Adrenal gland (tissue), 9 donors: ENCODE measurements at regions not wholly inside any gene's neighbourhood (a gene's known extent, or its start where the extent isn't known, plus 50 kb on each side); places are given as distances from the start of the nearest gene placed in this dataset.

Experiments
- DNase-seq, 7 donors: peaks; one replicate each; pipeline ENCODE4 v3.0.0-alpha.2; 2019 to 2020
- H3K27ac ChIP-seq, 5 donors: fragments of 200-600 bp; sonication (generic) in 4 of 5; 1 replicate in 3 of 5; 2 replicates in 2 of 5; pipeline versions ENCODE4 v1.5.1 to v1.8.0; 2016 to 2020; ENCODE audit warnings: mild to moderate bottlenecking in 1 of 5
- H3K27me3 ChIP-seq: fragments of 200-600 bp; 2 replicates; pipeline ENCODE4 v1.8.0; 2021
- H3K36me3 ChIP-seq, 2 donors: fragments of 200-600 bp; replicated peaks in 1 of 2; 1 replicate in 1 of 2; 2 replicates in 1 of 2; pipeline versions ENCODE4 v1.5.1 to v1.8.0; 2018 to 2022
- H3K4me1 ChIP-seq, 2 donors: fragments of 200-600 bp; replicated peaks in 1 of 2; 1 replicate in 1 of 2; 2 replicates in 1 of 2; pipeline versions ENCODE4 v1.5.1 to v1.8.0; 2018 to 2021
- H3K4me3 ChIP-seq, 4 donors: fragments of 200-600 bp; sonication (generic) in 3 of 4; one replicate each; pipeline ENCODE4 v1.5.1; 2016 to 2018
- H3K9me3 ChIP-seq, 3 donors: fragments of 200-600 bp; sonication (generic) in 1 of 3; replicated peaks in 1 of 3; 1 replicate in 2 of 3; 2 replicates in 1 of 3; pipeline versions ENCODE4 v1.5.1 to v1.8.0; 2016 to 2021
- POLR2A ChIP-seq, 2 donors: fragments of 450-650 bp; IDR thresholded peaks; one replicate each; pipeline ENCODE4 v1.6.1; 2017; ENCODE audit warnings: antibody characterized with exemption in 2 of 2, mild to moderate bottlenecking in 2 of 2, moderate library complexity in 1 of 2
- WGBS, 4 donors: extraction: QIAGEN DNeasy Blood & Tissue Kit in 2 of 4; methylation state at CpG; one replicate each; pipeline versions ENCODE4 v1.1.5 to v1.1.7; 2013 to 2017; 5-methylcytosine and 5-hydroxymethylcytosine counted together
- intact Hi-C, 2 donors: fragments of 100-400 bp; cut with DNase I; formaldehyde crosslinking; loops; one replicate each; pipeline versions ENCODE4 v1.14.1 to v1.15.0; 2022 to 2023
- TF ChIP-seq, protein P1 (sequence below), 6 experiments: fragments of 450-650 bp in 4 of 6; fragments of 200-600 bp in 2 of 6; sonication (generic) in 1 of 6; IDR thresholded peaks; 1 replicate in 5 of 6; 2 replicates in 1 of 6; pipeline versions ENCODE4 v1.5.1 to v1.8.0; 2016 to 2021; ENCODE audit warnings: antibody characterized with exemption in 6 of 6, mild to moderate bottlenecking in 2 of 6, moderate library complexity in 1 of 6
- donor health status: healthy with polysubstance abuse.
- donor health status: Bipolar disorder and iron deficiency.
- donor health status: DM: yes; HTN: yes; CAD: no.
- donor health status: DM: no; HTN: no; CAD: no.
- donor health status: DM: no; HTN: no; CAD: no.

DNA sequence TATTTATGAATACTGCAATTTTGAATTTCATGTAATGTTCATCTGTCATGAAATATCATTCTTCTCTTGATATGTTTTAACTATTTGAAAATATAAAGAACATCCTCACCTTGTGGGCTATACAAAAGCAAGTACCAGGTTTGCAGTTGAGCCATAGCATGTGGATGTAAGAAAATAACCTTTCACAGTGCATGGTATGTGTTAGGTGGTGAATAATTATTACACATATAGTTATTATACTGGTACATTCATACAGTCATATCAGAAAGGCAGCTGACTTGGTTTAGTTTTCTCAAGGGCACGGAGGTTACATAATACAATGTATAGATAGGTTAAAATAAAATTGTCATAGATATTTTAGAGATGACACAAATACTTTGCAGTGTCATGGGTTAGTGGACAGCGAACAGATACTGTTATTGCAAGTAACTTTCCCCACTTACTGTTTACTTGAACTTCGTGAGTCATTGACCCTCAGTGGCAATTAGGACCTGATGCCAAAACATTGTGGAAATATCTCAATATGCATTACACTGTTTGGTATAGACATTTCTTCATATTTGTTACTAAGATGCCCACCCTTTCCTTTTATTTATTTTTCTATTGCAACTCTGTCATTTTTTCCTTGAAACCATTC lies 445.4 kb upstream of the GOT2 start:
- Histone ChIP-seq H3K27me3 (no peaks in the 10 kb centered on the region), H3K4me1 (no peaks in the 10 kb centered on the region), H3K9me3 (no peaks in the 10 kb centered on the region), H3K36me3 (no peaks in the 10 kb centered on the region), H3K4me3 (no peak overlapping the region), H3K27ac (no peak overlapping the region)
- WGBS, 4 donors: 66 to 78% (median 70%) methylated on average over 3 of the region's 3 CpGs
- intact Hi-C loops: no loop called here
- DNase-seq: no peak
- TF ChIP-seq, protein P1, sequence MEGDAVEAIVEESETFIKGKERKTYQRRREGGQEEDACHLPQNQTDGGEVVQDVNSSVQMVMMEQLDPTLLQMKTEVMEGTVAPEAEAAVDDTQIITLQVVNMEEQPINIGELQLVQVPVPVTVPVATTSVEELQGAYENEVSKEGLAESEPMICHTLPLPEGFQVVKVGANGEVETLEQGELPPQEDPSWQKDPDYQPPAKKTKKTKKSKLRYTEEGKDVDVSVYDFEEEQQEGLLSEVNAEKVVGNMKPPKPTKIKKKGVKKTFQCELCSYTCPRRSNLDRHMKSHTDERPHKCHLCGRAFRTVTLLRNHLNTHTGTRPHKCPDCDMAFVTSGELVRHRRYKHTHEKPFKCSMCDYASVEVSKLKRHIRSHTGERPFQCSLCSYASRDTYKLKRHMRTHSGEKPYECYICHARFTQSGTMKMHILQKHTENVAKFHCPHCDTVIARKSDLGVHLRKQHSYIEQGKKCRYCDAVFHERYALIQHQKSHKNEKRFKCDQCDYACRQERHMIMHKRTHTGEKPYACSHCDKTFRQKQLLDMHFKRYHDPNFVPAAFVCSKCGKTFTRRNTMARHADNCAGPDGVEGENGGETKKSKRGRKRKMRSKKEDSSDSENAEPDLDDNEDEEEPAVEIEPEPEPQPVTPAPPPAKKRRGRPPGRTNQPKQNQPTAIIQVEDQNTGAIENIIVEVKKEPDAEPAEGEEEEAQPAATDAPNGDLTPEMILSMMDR (IDR thresholded peaks at IDR 0.05): no peak
- no peak for TF ChIP-seq POLR2A (IDR thresholded peaks at IDR 0.05)

DNA sequence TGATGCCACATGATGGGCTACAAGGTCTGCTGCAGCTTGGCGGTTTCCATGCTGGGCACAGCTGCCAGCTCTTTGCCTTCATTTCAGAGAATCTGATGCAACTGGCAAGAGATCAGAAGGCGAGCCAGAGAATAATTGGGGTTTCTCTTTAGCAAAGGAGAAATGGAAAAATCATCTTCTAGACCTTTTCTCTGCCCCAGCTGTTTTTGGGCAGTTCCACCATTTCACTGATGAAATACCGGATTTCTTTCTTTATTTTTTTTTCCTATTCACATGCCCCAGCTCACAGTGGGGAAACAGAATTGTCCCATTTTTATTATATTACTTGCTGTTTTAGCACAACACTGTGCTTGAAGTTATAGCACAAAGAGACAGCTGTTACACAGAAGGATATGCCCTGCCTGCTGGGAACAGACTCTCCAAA lies 439.3 kb upstream of the GOT2 start:
- WGBS, 4 donors: 52 to 77% (median 59%) methylated on average over 3 of the region's 3 CpGs
- DNase-seq: peak in 1 of 7 donors; percentile 20
- intact Hi-C loops: no loop called here

DNA sequence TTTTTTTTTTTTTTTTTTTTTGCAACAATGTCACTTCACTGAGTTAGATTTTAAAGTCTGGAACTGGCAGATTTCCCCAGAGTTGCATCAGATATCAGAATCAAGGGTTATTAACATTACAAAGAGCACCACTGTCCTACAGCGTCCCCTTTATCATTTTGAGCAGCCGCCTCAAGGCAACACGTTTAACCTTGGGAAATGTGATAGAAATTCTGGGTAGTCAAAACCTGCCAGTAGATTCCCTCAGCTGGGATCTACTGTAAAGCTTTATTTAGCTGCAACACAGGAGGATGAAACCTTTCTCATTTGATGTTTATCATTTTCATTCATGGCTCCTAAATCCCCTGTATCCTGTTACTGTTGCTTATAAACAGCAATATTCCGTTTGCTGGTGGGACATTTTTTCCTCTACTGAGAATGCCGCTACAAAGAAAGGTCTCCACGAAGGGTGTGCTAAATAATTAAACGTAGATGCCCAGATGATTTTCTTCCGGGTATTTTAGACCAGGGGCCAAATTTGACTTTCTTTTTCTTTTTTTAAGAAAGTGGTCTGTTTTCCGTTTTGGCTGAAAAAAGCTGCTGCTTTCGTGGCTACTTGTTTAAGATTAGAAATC lies 436.1 kb upstream of the GOT2 start:
- Histone ChIP-seq H3K27me3 (no peaks in the 10 kb centered on the region), H3K4me1 (no peaks in the 10 kb centered on the region), H3K27ac (no peak overlapping the region), H3K36me3 (no peaks in the 10 kb centered on the region), H3K9me3 (no peaks in the 10 kb centered on the region), H3K4me3 (no peak overlapping the region)
- WGBS, 4 donors: 34 to 42% (median 38%) methylated on average over 10 of the region's 10 CpGs
- DNase-seq: no peak
- TF ChIP-seq POLR2A (IDR thresholded peaks at IDR 0.05): no peak
- TF ChIP-seq, protein P1 (IDR thresholded peaks at IDR 0.05): no peak
- intact Hi-C loops: no loop called here

More for the DNA sequence above, 439.3 kb upstream of the GOT2 start:
- no peaks in the 10 kb centered on the region for H3K27me3 ChIP-seq
- H3K36me3 ChIP-seq: no peaks in the 10 kb centered on the region
- no peaks in the 10 kb centered on the region for H3K4me1 ChIP-seq
- no peaks in the 10 kb centered on the region for H3K9me3 ChIP-seq
- no peak for TF ChIP-seq POLR2A (IDR thresholded peaks at IDR 0.05)
- TF ChIP-seq, protein P1 (IDR thresholded peaks at IDR 0.05): no peak
- H3K4me3 ChIP-seq: no peak overlapping the region
- H3K27ac ChIP-seq: no peak overlapping the region

DNA sequence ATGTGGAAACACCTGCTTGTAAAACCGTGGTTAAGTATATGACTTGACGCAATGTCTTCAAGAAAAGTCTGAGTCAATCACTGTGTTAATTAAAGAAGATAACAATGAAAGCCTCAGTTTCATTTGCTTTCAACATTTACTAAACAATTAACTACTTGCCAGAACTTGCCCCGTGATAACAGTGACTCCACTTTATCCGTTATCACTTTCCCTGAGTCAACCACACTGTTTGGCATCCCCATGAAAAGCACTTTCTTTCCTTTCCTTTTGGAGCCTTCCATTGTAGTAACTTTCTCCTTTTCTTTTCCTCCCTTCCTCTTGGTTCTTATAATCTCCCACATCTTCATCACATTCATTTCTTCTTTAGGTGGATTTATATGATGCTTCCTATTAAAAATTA lies 435.1 kb upstream of the GOT2 start:
- DNase-seq: no peak
- H3K27me3 ChIP-seq: no peaks in the 10 kb centered on the region
- intact Hi-C loops: no loop called here
- no peak overlapping the region for H3K4me3 ChIP-seq
- no peaks in the 10 kb centered on the region for H3K4me1 ChIP-seq
- no peaks in the 10 kb centered on the region for H3K36me3 ChIP-seq
- no peak overlapping the region for H3K27ac ChIP-seq
- WGBS, 4 donors: 72 to 77% (median 77%) methylated on average over 4 of the region's 4 CpGs
- TF ChIP-seq, protein P1 (IDR thresholded peaks at IDR 0.05): no peak
- no peak for TF ChIP-seq POLR2A (IDR thresholded peaks at IDR 0.05)
- no peaks in the 10 kb centered on the region for H3K9me3 ChIP-seq
